Neural progenitor cell (in vitro differentiated cells): ENCODE measurements at regions not wholly inside any gene's neighbourhood (a gene's known extent, or its start where the extent isn't known, plus 50 kb on each side); places are given as distances from the start of the nearest gene placed in this dataset.

Experiments
- CTCF ChIP-seq: fragments of 200-600 bp; sonication (generic); IDR thresholded peaks from 2 replicates; pipeline ENCODE4 v1.5.1; 2017; ENCODE audit warnings: antibody characterized with exemption, mild to moderate bottlenecking
- EZH2 ChIP-seq: fragments of 200-600 bp; sonication (generic); IDR thresholded peaks from 2 replicates; pipeline ENCODE4 v1.6.1; 2017; ENCODE audit warnings: antibody characterized with exemption, mild to moderate bottlenecking, moderate library complexity

- TF ChIP-seq CTCF, result no peak
- no peak for TF ChIP-seq EZH2
Observed at GRCh38 chr21:19855522-19855921, 1142.7 kb upstream of the NCAM2 start.
